ENCODE measurements at regions not wholly inside any gene's neighbourhood (a gene's known extent, or its start where the extent isn't known, plus 50 kb on each side); places are given as distances from the start of the nearest gene placed in this dataset.

DNA sequence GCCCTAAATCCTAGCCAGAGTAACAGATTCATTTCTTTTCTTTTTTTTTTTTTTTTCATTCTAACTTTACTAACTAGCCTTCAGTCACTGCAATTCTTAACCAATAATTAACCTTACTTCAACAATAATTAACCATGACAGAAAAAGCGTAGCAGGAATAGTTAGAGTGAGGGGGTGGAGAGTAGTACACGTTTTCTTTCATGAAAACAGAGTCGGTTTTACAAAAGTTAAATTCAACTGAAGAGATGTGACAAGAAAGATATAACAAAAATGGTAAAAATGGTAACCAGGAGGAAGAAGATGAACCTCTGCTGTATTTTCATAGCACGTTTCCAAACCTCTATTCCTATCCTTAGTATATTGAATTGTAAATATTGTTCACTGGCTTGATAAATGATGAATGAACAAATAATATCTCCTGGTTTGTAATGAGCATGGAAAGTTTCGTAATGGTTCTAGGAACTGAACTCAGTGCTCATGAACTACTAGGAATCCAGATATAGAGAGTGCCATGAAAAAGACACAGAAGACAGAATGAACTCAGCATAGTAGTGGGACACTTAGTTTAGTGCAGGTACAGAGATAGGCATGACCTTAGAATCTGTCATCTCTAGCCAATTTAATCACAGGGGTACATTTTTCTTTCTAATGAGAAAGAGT is 116.5 kb upstream of the ANO5 start:
- TF ChIP-seq, protein P1, sequence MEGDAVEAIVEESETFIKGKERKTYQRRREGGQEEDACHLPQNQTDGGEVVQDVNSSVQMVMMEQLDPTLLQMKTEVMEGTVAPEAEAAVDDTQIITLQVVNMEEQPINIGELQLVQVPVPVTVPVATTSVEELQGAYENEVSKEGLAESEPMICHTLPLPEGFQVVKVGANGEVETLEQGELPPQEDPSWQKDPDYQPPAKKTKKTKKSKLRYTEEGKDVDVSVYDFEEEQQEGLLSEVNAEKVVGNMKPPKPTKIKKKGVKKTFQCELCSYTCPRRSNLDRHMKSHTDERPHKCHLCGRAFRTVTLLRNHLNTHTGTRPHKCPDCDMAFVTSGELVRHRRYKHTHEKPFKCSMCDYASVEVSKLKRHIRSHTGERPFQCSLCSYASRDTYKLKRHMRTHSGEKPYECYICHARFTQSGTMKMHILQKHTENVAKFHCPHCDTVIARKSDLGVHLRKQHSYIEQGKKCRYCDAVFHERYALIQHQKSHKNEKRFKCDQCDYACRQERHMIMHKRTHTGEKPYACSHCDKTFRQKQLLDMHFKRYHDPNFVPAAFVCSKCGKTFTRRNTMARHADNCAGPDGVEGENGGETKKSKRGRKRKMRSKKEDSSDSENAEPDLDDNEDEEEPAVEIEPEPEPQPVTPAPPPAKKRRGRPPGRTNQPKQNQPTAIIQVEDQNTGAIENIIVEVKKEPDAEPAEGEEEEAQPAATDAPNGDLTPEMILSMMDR (IDR thresholded peaks at IDR 0.05) = no peak
- TF ChIP-seq POLR2A (IDR thresholded peaks at IDR 0.05) = no peak

All from body of pancreas (tissue), 4 donors.